ENCODE measurements at regions not wholly inside any gene's neighbourhood (a gene's known extent, or its start where the extent isn't known, plus 50 kb on each side); places are given as distances from the start of the nearest gene placed in this dataset.

- DNase-seq: no peak
Measured at GRCh38 chr13:68081061-68081460, 850.9 kb upstream of the PCDH9 start.

- no peak for DNase-seq
Measured at GRCh38 chr13:68078874-68079273, 848.7 kb upstream of the PCDH9 start.

- DNase-seq: no peak
Measured at GRCh38 chr13:68078469-68078868, 848.3 kb upstream of the PCDH9 start.

GRCh38 chr13:68076046-68076445, 845.9 kb upstream of the PCDH9 start:
- no peak for DNase-seq

- DNase-seq: no peak
Measured at GRCh38 chr13:68066879-68067513, 836.9 kb upstream of the PCDH9 start.

- DNase-seq: no peak
Measured at GRCh38 chr13:68064001-68064770, 834.0 kb upstream of the PCDH9 start.

- DNase-seq: no peak
Measured at GRCh38 chr13:68063181-68063580, 833.0 kb upstream of the PCDH9 start.

GRCh38 chr13:68057836-68058235, 827.7 kb upstream of the PCDH9 start:
- no peak for DNase-seq

- DNase-seq: no peak
Measured at GRCh38 chr13:68056816-68057710, 826.9 kb upstream of the PCDH9 start.

GRCh38 chr13:68051910-68052309, 821.8 kb upstream of the PCDH9 start:
- no peak for DNase-seq

- no peak for DNase-seq
Measured at GRCh38 chr13:68050761-68051160, 820.6 kb upstream of the PCDH9 start.

- no peak for DNase-seq
Measured at GRCh38 chr13:68048802-68049359, 818.7 kb upstream of the PCDH9 start.

- no peak for DNase-seq
Measured at GRCh38 chr13:68047889-68048288, 817.8 kb upstream of the PCDH9 start.

GRCh38 chr13:68046903-68047302, 816.8 kb upstream of the PCDH9 start:
- no peak for DNase-seq

- DNase-seq: no peak
Measured at GRCh38 chr13:68030152-68030809, 800.1 kb upstream of the PCDH9 start.

GRCh38 chr13:68028701-68029100, 798.6 kb upstream of the PCDH9 start:
- no peak for DNase-seq

- DNase-seq: no peak
Measured at GRCh38 chr13:68027306-68027705, 797.2 kb upstream of the PCDH9 start.

GRCh38 chr13:68026077-68026476, 795.9 kb upstream of the PCDH9 start:
- DNase-seq: no peak

- DNase-seq: no peak
Measured at GRCh38 chr13:68025604-68026003, 795.5 kb upstream of the PCDH9 start.

GRCh38 chr13:68023838-68024581, 793.9 kb upstream of the PCDH9 start:
- DNase-seq: no peak

GRCh38 chr13:68019901-68020300, 789.8 kb upstream of the PCDH9 start:
- DNase-seq: no peak

- no peak for DNase-seq
Measured at GRCh38 chr13:68009546-68009945, 779.4 kb upstream of the PCDH9 start.

Measured in amniotic stem cell (primary cell).